ENCODE measurements at regions not wholly inside any gene's neighbourhood (a gene's known extent, or its start where the extent isn't known, plus 50 kb on each side); places are given as distances from the start of the nearest gene placed in this dataset.

DNA sequence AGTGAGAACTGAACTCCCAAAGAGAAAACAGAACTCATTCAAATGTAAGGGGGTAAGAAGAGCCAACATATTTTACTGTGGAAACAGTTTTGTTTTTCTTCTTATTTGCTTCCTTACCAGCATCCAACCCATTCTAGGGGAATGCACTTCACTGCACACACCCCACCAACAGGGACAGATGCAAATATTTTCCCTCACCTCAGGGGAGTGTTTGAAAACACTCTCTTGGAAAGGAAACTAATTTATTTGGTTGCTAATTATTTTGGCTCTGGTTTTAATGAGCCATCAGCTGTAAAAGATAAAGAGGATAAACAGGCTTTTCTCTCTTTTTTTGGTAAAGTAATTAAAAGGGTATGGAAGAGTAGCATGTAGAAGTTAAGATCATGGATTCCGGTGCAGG is 413.4 kb downstream of the MAN2A1 start:
- TF ChIP-seq CREB1 (IDR thresholded peaks at IDR 0.05) = no peak
- TF ChIP-seq, protein P1, sequence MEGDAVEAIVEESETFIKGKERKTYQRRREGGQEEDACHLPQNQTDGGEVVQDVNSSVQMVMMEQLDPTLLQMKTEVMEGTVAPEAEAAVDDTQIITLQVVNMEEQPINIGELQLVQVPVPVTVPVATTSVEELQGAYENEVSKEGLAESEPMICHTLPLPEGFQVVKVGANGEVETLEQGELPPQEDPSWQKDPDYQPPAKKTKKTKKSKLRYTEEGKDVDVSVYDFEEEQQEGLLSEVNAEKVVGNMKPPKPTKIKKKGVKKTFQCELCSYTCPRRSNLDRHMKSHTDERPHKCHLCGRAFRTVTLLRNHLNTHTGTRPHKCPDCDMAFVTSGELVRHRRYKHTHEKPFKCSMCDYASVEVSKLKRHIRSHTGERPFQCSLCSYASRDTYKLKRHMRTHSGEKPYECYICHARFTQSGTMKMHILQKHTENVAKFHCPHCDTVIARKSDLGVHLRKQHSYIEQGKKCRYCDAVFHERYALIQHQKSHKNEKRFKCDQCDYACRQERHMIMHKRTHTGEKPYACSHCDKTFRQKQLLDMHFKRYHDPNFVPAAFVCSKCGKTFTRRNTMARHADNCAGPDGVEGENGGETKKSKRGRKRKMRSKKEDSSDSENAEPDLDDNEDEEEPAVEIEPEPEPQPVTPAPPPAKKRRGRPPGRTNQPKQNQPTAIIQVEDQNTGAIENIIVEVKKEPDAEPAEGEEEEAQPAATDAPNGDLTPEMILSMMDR (IDR thresholded peaks at IDR 0.05; ENCODE audit: control extremely low read depth in 1 of 3, insufficient read depth in 1 of 3, low read depth in 1 of 3, low read length in 3 of 3) = no peak
- no peak for TF ChIP-seq CHD2 (IDR thresholded peaks at IDR 0.05; ENCODE audit: low read length)
- no peak for TF ChIP-seq JUN (IDR thresholded peaks at IDR 0.05; ENCODE audit: low read depth, low read length)
